IPS-20b (cell line): ENCODE measurements at regions not wholly inside any gene's neighbourhood (a gene's known extent, or its start where the extent isn't known, plus 50 kb on each side); places are given as distances from the start of the nearest gene placed in this dataset.
"Not testable (repeated sequence)": the region's sequence is repeated elsewhere in the genome, so short reads cannot be mapped to it uniquely, and the experiment has no call there.

Source experiments
- H3K27ac ChIP-seq: one replicate; pipeline ENCODE4 v1.5.1; 2013; ENCODE audit warnings: low read length
- H3K27me3 ChIP-seq: 2 replicates; pipeline ENCODE4 v1.6.1; 2013; ENCODE audit warnings: mild to moderate bottlenecking, low read length, inconsistent platforms; ENCODE audit not compliant: insufficient read depth
- H3K36me3 ChIP-seq: 2 replicates; pipeline ENCODE4 v1.6.1; 2013; ENCODE audit warnings: low read depth, mild to moderate bottlenecking, inconsistent platforms, low read length, moderate library complexity; ENCODE audit not compliant: insufficient read depth
- H3K4me1 ChIP-seq: 2 replicates; pipeline ENCODE4 v1.6.1; 2013; ENCODE audit warnings: mild to moderate bottlenecking, control low read depth, inconsistent platforms, low read length, moderate library complexity; ENCODE audit not compliant: insufficient read depth
- H3K4me3 ChIP-seq: 2 replicates; pipeline ENCODE4 v1.5.1; 2013; ENCODE audit warnings: mild to moderate bottlenecking, low read length, inconsistent platforms
- H3K9ac ChIP-seq: 2 replicates; pipeline ENCODE4 v1.6.1; 2013; ENCODE audit warnings: low read depth, mild to moderate bottlenecking, inconsistent platforms, low read length, moderate library complexity
- H3K9me3 ChIP-seq: 2 replicates; pipeline ENCODE4 v1.6.1; 2013; ENCODE audit warnings: mild to moderate bottlenecking, low read depth, low read length, inconsistent platforms; ENCODE audit not compliant: insufficient read depth

GRCh38 chr16:18263046-18263445 is 73.5 kb downstream of the NPIPA8 start:
- not testable (repeated sequence) for H3K27ac ChIP-seq, H3K4me3 ChIP-seq, H3K9ac ChIP-seq, H3K9me3 ChIP-seq, H3K4me1 ChIP-seq, H3K36me3 ChIP-seq, H3K27me3 ChIP-seq

GRCh38 chr16:18261848-18262247 is 74.7 kb downstream of the NPIPA8 start:
- not testable (repeated sequence) for H3K9me3 ChIP-seq, H3K27ac ChIP-seq, H3K4me3 ChIP-seq, H3K4me1 ChIP-seq, H3K27me3 ChIP-seq, H3K9ac ChIP-seq, H3K36me3 ChIP-seq

GRCh38 chr16:18259496-18260176 is 76.9 kb downstream of the NPIPA8 start:
- not testable (repeated sequence) for H3K36me3 ChIP-seq

GRCh38 chr16:18252943-18253342 is 83.6 kb downstream of the NPIPA8 start:
- H3K27ac ChIP-seq, H3K9me3 ChIP-seq, H3K4me1 ChIP-seq, H3K4me3 ChIP-seq, H3K9ac ChIP-seq, H3K36me3 ChIP-seq, H3K27me3 ChIP-seq: not testable (repeated sequence)

More at GRCh38 chr16:18259496-18260176, 76.9 kb downstream of the NPIPA8 start:
- H3K27ac ChIP-seq, H3K9ac ChIP-seq, H3K27me3 ChIP-seq, H3K4me1 ChIP-seq, H3K9me3 ChIP-seq, H3K4me3 ChIP-seq: not testable (repeated sequence)

GRCh38 chr16:18230505-18230904 is 106.0 kb downstream of the NPIPA8 start:
- H3K36me3 ChIP-seq, H3K27me3 ChIP-seq, H3K9ac ChIP-seq, H3K4me1 ChIP-seq, H3K9me3 ChIP-seq, H3K4me3 ChIP-seq, H3K27ac ChIP-seq: not testable (repeated sequence)

GRCh38 chr16:18222054-18223009 is 114.2 kb downstream of the NPIPA8 start:
- H3K27me3 ChIP-seq, H3K9ac ChIP-seq, H3K27ac ChIP-seq, H3K9me3 ChIP-seq, H3K36me3 ChIP-seq, H3K4me3 ChIP-seq, H3K4me1 ChIP-seq: not testable (repeated sequence)

GRCh38 chr16:18217741-18218140 is 118.8 kb downstream of the NPIPA8 start:
- not testable (repeated sequence) for H3K27ac ChIP-seq, H3K27me3 ChIP-seq, H3K4me1 ChIP-seq, H3K9ac ChIP-seq, H3K9me3 ChIP-seq, H3K36me3 ChIP-seq, H3K4me3 ChIP-seq

GRCh38 chr16:18216814-18217213 is 119.7 kb downstream of the NPIPA8 start:
- not testable (repeated sequence) for H3K9ac ChIP-seq, H3K4me3 ChIP-seq, H3K27me3 ChIP-seq, H3K27ac ChIP-seq, H3K4me1 ChIP-seq, H3K9me3 ChIP-seq, H3K36me3 ChIP-seq

- H3K27ac ChIP-seq, H3K27me3 ChIP-seq, H3K9me3 ChIP-seq, H3K4me1 ChIP-seq, H3K4me3 ChIP-seq, H3K9ac ChIP-seq, H3K36me3 ChIP-seq: not testable (repeated sequence)
Observed at GRCh38 chr16:18213810-18214209, 122.7 kb downstream of the NPIPA8 start.

- not testable (repeated sequence) for H3K27ac ChIP-seq, H3K9ac ChIP-seq, H3K4me3 ChIP-seq, H3K36me3 ChIP-seq, H3K27me3 ChIP-seq, H3K4me1 ChIP-seq, H3K9me3 ChIP-seq
Observed at GRCh38 chr16:18211505-18211904, 125.0 kb downstream of the NPIPA8 start.

- H3K9me3 ChIP-seq, H3K27me3 ChIP-seq, H3K4me1 ChIP-seq, H3K36me3 ChIP-seq, H3K9ac ChIP-seq, H3K27ac ChIP-seq, H3K4me3 ChIP-seq: not testable (repeated sequence)
Observed at GRCh38 chr16:18204786-18205185, 131.8 kb downstream of the NPIPA8 start.

GRCh38 chr16:18204309-18204708 is 132.2 kb downstream of the NPIPA8 start:
- not testable (repeated sequence) for H3K9ac ChIP-seq, H3K27ac ChIP-seq, H3K36me3 ChIP-seq, H3K4me3 ChIP-seq, H3K4me1 ChIP-seq, H3K27me3 ChIP-seq, H3K9me3 ChIP-seq
